Keratinocyte (primary cell): ENCODE measurements at regions not wholly inside any gene's neighbourhood (a gene's known extent, or its start where the extent isn't known, plus 50 kb on each side); places are given as distances from the start of the nearest gene placed in this dataset.

Experiments used
- DNase-seq: peaks from one replicate; pipeline ENCODE4 v3.0.0-alpha.2; 2011; ENCODE audit warnings: low read depth, missing footprints, low spot score
- FAIRE-seq: peaks from 2 replicates; lab custom pipeline; 2011; peaks lifted over from hg19 to GRCh38; lab: Jason Lieb, UNC
- H2AFZ ChIP-seq: 2 replicates; pipeline ENCODE4 v1.6.0; 2012; ENCODE audit warnings: low read length, control low read depth, inconsistent platforms; ENCODE audit not compliant: control insufficient read depth
- H3K27ac ChIP-seq: 2 replicates; pipeline ENCODE4 v1.5.1; 2011; ENCODE audit warnings: low read length; ENCODE audit not compliant: control insufficient read depth, insufficient read depth
- H3K27me3 ChIP-seq: 3 replicates; pipeline ENCODE4 v1.6.0; 2011; ENCODE audit warnings: low read length; ENCODE audit not compliant: control insufficient read depth, insufficient read depth; ENCODE audit errors: extremely low read depth
- H3K36me3 ChIP-seq, 2 experiments: 2 replicates in 1 of 2; 3 replicates in 1 of 2; pipeline ENCODE4 v1.5.1; 2011; ENCODE audit warnings: low read length in 2 of 2, mild to moderate bottlenecking in 1 of 2; ENCODE audit not compliant: control insufficient read depth in 2 of 2, insufficient read depth in 2 of 2; ENCODE audit errors: extremely low read depth in 1 of 2
- H3K4me1 ChIP-seq: 3 replicates; pipeline ENCODE4 v1.5.1; 2011; ENCODE audit warnings: low read length; ENCODE audit not compliant: control insufficient read depth, insufficient read depth; ENCODE audit errors: extremely low read depth
- H3K4me2 ChIP-seq: 3 replicates; pipeline ENCODE4 v1.6.0; 2011; ENCODE audit warnings: low read depth, low read length; ENCODE audit not compliant: control insufficient read depth, insufficient read depth; ENCODE audit errors: extremely low read depth
- H3K4me3 ChIP-seq, 3 experiments: fragments of 200-600 bp in 1 of 3; sonication (generic) in 1 of 3; 2 replicates in 2 of 3; 3 replicates in 1 of 3; pipeline ENCODE4 v1.5.1; 2011 to 2016; ENCODE audit warnings: low read length in 3 of 3, mild to moderate bottlenecking in 3 of 3, control low read depth in 2 of 3, inconsistent platforms in 1 of 3, low read depth in 1 of 3, mixed read lengths in 1 of 3, mixed run types in 1 of 3, moderate library complexity in 1 of 3; ENCODE audit not compliant: control insufficient read depth in 2 of 3, insufficient read depth in 2 of 3; ENCODE audit errors: extremely low read depth in 1 of 3
- H3K79me2 ChIP-seq: 2 replicates; pipeline ENCODE4 v1.6.0; 2012; ENCODE audit warnings: low read length; ENCODE audit not compliant: control insufficient read depth, insufficient read depth
- H3K9ac ChIP-seq: 3 replicates; pipeline ENCODE4 v1.6.0; 2011; ENCODE audit warnings: low read length; ENCODE audit not compliant: control insufficient read depth, insufficient read depth; ENCODE audit errors: extremely low read depth
- H3K9me1 ChIP-seq: 3 replicates; pipeline ENCODE4 v1.6.0; 2011; ENCODE audit warnings: low read length; ENCODE audit not compliant: control insufficient read depth, insufficient read depth; ENCODE audit errors: extremely low read depth
- H3K9me3 ChIP-seq: 2 replicates; pipeline ENCODE4 v1.5.1; 2012; ENCODE audit warnings: low read depth, low read length; ENCODE audit not compliant: control insufficient read depth
- H4K20me1 ChIP-seq: 3 replicates; pipeline ENCODE4 v1.6.0; 2011; ENCODE audit warnings: low read length; ENCODE audit not compliant: control insufficient read depth, insufficient read depth; ENCODE audit errors: extremely low read depth
- CTCF ChIP-seq, 3 experiments: IDR thresholded peaks in 1 of 3; conservative IDR thresholded peaks in 1 of 3; optimal IDR thresholded peaks in 1 of 3; 2 replicates in 2 of 3; 3 replicates in 1 of 3; pipeline versions ENCODE3 to v1.5.1; 2011; ENCODE audit warnings: low read length in 3 of 3, mild to moderate bottlenecking in 3 of 3, moderate library complexity in 2 of 3, control low read depth in 1 of 3, inconsistent platforms in 1 of 3; ENCODE audit not compliant: insufficient read depth in 2 of 3; ENCODE audit errors: extremely low read depth in 1 of 3
- EZH2 ChIP-seq: IDR thresholded peaks from one replicate; pipeline ENCODE4 v1.6.1; 2012; ENCODE audit warnings: inconsistent platforms, mild to moderate bottlenecking, low read length, moderate library complexity
- dilution Hi-C: fragments of 300-500 bp; cut with MboI; formaldehyde crosslinking; loops from one replicate; pipeline ENCODE4 v1.7.0; 2020; ENCODE audit warnings: low sequenced_read_pairs; ENCODE audit not compliant: extremely low pct_ligation_motif_present

- Histone ChIP-seq H4K20me1 (no peaks in the 10 kb centered on the region), H3K79me2 (no peaks in the 10 kb centered on the region), H3K9me1 (no peaks in the 10 kb centered on the region), H3K9ac (no peak overlapping the region), H3K4me3 (no peak overlapping the region), H2AFZ (no peak overlapping the region), H3K27ac (no peak overlapping the region), H3K4me1 (no peaks in the 10 kb centered on the region), H3K36me3 (no peaks in the 10 kb centered on the region), H3K27me3 (no peaks in the 10 kb centered on the region), H3K4me2 (no peak overlapping the region), H3K9me3 (no peaks in the 10 kb centered on the region)
- dilution Hi-C loops, result no loop called here
- FAIRE-seq (no peak), DNase-seq (no peak)
- no peak for TF ChIP-seq EZH2
- no peak for TF ChIP-seq CTCF (optimal IDR thresholded peaks at IDR 0.05 in 1 of 3, IDR thresholded peaks at IDR 0.05 in 1 of 3, conservative IDR thresholded peaks at IDR 0.05 in 1 of 3; ENCODE audit: extremely low read depth in 1 of 3, insufficient read depth in 2 of 3, low read length in 3 of 3)
Observed at GRCh38 chr4:27140486-27140885, 279.8 kb downstream of the STIM2 start.

- Histone ChIP-seq H3K27ac (no peak overlapping the region), H4K20me1 (no peaks in the 10 kb centered on the region), H3K27me3 (no peaks in the 10 kb centered on the region), H2AFZ (no peak overlapping the region), H3K36me3 (no peaks in the 10 kb centered on the region), H3K9ac (no peak overlapping the region), H3K4me2 (no peak overlapping the region), H3K79me2 (no peaks in the 10 kb centered on the region), H3K4me1 (no peaks in the 10 kb centered on the region), H3K9me1 (no peaks in the 10 kb centered on the region), H3K9me3 (no peaks in the 10 kb centered on the region), H3K4me3 (no peak overlapping the region)
- DNase-seq (no peak), FAIRE-seq (no peak)
- TF ChIP-seq CTCF (optimal IDR thresholded peaks at IDR 0.05 in 1 of 3, IDR thresholded peaks at IDR 0.05 in 1 of 3, conservative IDR thresholded peaks at IDR 0.05 in 1 of 3; ENCODE audit: extremely low read depth in 1 of 3, insufficient read depth in 2 of 3, low read length in 3 of 3) (no peak), EZH2 (no peak)
- dilution Hi-C loops, result no loop called here
Observed at GRCh38 chr4:27141530-27141929, 280.9 kb downstream of the STIM2 start.
